Forelimb muscle (tissue), 1 donor: ENCODE measurements at regions not wholly inside any gene's neighbourhood (a gene's known extent, or its start where the extent isn't known, plus 50 kb on each side); places are given as distances from the start of the nearest gene placed in this dataset.

Experiments used
- DNase-seq: peaks from one replicate; pipeline ENCODE4 v3.0.0-alpha.2; 2013; ENCODE audit warnings: low read depth

DNA sequence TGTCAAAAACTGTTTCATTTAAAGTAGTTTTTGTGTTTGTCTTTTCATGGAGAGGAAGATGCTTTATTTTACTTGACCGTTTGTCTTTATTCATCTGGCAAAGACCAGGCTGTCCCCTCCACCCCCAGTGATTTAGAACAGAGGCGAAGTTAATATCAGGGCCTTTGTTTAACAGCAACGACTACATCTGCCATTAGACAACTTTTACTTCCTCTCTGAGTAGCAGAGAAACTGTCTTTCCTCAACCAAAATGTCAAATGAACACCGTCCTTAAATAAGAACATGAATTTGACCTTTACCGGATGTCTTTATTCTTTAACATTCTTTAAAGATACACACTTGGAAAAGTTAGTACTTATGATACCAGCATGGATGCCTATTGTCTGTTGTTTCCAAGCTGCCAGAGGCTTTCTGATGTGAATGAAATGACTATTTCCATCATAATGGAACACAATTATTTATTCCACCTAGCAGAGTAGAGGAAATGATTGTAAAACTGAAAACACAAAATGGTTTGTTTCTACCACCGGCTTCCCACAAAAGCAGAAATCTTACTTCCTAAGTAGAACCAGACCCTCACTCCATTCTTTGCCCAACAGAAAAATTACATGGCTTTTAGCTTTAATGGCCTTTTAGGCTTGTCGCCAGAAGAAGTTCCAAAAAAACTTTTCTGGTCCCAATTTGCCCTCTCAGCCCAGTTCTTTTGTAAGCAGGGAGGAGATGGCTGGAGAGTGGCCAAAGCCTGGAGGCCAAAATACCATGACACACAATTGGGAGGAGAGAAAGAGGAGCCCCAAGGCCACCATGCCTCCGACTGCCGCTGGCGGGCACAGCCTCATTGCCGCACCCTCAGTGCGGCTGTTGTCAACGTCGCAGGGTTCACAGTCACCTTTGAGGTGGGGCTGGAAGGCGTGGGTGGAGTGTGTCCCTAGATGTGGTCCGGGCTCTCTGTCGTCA, 168.5 kb downstream of the TEX36 start:
- no peak for DNase-seq

DNA sequence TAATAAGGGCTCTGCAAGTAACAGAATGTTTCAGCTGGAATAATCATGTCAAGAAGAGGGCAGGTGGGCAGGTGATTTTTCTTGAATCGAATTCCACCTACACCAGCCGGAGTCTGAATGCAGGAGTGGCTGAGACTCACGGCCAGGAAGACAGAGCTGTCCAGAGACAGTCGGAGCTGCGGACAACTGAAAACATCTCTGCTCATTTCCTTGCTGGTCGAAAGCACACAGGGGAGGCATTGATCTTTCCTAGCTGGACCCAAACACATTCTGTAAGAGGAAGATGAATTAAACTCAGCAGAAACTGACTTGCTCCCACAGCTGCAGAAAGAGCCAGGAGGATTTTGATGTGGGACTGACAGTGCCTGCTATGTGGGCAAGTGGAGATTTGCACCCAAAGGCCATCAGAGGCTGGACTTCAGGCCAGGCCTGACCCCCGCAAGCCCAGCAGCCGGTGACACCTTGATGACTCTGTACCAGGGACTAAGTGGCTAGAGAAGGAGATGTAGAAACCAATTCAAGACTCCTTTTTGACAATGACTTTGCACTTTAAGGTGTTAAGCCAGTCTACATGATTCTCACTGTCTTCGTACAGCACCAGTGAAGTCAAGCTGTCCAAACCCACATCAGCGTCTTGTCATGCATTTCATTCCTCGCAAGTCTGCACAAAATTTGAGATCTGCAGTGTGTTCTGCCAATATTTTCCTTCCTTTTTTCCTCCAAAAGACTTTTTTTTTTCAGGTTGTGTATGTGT, 169.4 kb downstream of the TEX36 start:
- no peak for DNase-seq

DNA sequence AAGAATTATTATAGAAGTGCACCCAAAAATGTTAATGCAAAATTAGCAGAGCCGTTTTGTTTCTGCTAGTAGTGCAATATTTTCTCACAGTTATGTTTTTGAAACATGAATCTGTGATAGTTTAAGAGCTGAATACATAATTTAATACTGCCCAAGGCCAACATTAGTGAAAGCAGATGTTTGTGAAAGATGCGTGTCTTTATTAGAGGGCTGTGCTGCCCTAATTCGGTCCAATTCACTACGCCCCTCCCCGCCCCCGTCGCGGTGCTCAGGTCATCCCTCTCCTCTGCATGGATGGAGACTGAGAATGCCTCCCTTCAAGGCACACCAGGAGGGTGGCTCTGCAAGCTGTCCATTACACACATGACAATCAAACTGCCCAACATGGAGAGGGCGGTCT, 172.0 kb downstream of the TEX36 start:
- DNase-seq, result no peak

DNA sequence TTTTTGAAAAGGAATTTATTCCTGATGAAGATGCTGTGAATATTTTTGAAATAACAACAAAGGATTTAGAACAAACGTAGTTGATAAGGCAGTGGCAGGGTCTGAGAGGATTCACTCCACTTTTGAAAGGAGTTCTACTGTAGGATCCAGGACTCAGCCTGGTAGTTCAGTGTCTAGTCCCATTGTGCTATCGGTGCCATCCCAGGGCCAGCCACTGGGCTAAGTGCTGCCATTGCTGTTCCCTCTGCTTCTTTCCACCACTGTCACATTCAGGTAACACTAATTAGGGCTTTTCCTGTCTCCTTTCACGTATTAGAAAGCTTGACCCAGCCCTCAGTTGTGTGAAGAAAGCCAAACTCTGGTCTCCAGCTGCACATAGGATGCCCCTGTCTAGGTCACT, 177.3 kb downstream of the TEX36 start:
- DNase-seq, result no peak

DNA sequence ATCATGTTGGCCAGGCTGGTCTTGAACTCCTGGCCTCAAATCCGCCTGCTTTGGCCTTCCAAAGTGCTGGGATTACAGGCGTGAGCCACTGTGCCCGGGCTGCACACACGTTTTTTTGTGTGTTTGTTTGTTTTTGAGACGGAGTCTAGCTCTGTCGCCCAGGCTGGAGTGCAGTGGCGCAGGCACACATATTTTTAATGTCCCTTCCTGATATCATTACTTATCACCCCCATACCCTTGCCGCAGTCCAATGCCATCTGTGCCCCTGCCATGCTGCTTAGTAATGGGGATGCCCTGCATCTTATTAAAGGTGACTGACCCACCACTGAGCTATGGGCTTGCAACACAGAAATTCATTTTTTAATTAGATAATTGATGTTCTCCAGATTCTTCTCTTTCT, 180.7 kb downstream of the TEX36 start:
- no peak for DNase-seq

DNA sequence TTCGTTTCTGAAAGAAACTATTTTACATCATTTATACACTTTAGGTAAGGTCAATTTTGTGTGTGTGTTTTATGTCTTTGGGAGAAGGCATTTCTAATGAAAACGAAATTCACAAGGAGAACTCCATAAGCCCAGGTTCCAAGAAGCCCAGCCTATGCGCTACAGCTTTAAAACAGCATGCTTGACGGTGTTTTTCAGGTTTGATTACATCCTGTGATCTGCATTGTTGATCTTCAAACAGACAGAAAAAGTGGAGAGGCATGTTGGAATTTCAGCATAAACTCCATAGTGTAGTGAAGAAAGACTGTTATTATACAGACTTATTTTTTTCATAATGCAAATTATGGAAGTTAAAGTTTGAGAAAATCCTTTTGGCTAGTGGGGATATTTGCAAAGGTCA, 187.6 kb downstream of the TEX36 start:
- DNase-seq, result no peak

DNA sequence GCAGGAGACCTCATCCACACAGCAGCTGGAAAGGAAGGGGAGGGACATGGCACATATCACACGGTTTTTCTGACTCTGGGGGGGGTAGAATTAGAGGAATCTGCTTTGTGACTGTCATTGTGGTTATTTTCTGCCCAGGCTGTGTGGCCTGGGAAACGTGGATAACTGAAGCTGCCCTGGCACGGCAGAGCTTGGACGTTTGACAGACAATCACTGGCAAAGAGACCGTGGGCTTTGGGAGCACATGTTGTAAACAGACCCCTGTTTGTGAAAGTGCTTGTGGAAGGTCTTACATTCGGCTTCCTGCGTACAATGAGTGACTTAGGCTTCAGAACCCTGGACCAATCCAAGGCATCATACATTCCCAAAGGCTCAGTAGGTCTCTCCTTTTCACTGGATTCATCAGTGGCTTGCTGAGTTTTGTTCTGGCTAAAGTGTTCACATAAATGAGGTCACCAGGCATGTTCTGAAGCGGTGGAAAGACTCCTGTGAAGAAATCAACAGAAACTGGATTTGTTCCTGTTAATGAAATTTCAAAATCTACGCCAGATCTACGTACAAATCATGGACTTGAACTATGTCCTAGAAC, 188.2 kb downstream of the TEX36 start:
- no peak for DNase-seq

DNA sequence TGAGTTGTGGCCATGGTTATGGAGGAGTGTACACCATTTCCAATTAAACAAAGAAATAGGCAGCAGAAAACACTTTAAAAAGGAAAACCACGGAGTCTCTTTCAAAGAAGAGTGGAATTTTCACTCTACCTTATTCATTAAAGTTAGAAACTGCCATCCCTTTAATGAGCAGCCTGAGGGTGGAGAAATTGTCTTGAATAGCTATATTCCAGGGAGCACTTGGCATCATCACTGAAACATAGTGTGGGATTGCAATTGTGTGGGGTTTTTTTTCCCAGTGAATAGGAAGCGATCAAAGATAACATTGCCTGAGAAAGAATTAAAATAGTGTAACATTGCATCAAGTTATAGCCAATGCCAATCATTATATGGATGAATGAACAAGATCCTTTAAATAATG, 191.6 kb downstream of the TEX36 start:
- DNase-seq, result no peak

DNA sequence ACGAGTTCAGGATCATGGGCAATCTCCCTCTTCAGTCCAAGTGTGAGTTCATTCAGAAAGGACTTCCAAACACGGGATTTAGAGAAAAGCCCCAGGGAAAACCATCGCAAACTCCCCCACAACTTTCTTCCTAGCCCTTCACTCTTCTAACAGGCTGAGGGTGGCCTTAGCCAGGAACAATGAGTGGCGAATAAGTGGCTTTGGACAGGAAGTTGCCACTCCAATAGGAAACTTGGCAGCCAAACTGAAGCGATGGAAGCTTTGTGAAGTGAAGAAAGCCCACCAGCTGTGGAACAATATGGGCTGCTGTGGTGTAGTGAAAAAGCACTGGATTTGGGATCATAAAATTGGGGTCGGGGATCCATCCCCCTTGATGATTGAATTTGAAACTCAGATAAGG, 193.2 kb downstream of the TEX36 start:
- no peak for DNase-seq

DNA sequence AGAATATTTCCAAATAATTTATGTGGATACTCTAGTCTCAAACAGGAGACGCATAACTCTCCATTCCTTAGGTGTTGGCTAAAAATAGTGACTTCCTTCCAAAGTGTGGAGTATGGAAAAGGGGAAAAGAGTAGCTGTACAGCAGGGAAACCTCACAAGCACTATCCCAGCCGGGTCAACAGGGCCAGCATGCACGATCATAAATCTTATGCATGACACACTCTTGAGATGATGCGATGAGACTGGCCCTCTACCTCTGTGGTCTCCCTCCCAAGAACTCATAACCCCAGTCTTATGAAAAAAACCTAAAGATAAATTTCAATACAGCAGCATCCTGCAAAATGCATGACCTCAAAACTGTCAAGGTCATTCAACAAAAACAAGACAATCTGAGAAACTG, 197.3 kb downstream of the TEX36 start:
- no peak for DNase-seq

DNA sequence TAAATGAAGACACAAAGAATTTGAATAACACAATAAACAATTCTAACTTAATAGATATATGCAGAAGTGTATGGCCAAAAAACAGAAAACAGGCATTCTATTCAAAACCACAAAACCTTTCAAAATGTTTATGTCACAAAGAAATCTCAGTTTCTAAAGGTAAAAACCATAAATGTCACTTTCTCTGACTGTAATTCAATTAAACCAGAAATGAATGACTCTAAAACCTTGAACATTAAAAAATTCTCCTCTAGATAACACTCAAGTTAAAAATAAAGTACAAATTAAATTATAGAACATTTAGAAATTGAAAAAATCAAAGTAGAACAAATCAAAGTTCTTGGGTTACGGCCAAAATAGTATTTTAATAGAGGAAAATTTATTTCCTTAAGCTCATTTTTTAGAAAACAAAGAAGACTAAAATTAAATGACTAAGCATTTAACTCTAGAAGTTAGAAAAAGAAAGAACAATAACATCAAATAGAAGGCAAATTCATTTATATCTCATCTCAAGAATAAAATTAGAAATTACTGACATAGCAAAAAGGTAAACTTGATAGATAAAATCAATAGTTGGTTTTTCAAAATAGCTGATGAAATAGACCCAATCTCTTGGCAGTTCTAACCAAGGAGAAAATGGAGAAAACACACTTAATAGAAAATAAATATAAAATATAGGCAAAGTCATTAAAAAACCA, 198.8 kb downstream of the TEX36 start:
- no peak for DNase-seq

DNA sequence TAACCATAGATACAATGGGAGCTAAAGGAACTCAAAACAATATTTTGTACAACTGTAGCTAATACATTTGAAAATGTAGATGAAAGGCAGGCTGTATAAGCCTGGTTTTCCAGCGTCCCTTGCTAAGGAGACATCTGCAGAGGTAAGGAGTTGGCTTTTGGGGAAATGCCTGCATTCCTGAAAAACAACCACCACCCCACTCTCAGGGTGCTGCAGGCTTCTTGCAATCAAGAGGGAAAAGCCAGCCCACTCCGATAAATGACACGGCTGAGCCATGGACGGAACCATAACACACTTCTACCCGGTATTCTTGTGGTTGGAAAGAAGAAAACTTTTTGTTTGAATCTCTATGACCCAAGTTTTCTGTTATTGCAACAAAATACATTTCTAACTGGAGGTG, 200.3 kb downstream of the TEX36 start:
- no peak for DNase-seq

DNA sequence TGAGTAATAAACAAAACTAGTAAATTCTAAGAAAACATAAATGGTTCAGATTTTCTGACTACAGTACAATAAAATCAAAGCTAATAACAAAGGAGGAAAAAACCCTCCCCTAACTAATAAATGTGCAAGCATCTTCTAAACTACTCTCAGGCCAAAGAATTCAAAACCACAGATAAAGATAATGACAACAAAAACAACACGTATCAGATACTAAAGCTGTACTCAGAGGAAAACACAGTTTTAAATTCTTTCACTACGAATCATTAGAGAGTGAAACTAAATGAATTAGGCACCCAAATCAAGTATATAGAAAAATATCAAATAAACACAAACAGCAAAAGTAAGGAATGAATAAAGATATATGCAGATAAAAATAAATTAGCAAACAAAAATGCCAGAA, 200.9 kb downstream of the TEX36 start:
- DNase-seq, result no peak

DNA sequence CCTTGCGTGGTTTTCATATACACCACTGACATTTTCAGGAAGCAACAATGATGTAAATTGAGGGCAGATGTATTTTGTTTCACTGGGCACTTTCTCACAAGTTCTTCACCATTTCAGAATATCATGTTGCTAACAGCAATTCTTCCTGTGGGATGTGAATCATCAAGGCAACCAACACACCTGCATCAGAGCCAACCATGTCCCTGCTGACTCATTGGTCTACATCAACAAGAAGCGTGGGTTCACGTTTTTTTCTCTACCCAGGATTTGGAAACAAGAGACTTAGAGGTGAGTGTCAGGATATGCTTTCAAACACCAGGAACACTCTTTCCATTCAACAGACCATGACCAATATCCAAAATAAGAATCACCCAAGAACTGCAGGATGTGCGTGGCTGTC, 203.9 kb downstream of the TEX36 start:
- no peak for DNase-seq

DNA sequence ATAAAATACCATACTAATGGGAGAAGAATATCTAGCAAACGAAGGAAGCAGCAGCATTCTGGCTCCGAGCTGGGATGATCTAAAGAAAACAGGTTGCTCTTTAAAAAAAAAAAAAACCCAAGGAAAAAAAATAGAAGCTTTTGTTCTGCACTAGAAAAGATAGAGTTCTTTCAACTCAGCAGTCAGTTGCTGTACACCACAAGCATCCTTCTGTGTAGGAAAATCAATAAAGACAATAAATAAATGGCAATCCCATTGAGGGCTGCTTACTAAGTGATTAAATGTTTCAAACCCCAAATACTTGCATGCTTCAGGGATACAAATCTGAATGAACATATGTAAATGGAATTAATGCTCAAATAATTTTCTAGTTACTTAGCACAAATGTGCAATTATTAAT, 207.1 kb downstream of the TEX36 start:
- no peak for DNase-seq

DNA sequence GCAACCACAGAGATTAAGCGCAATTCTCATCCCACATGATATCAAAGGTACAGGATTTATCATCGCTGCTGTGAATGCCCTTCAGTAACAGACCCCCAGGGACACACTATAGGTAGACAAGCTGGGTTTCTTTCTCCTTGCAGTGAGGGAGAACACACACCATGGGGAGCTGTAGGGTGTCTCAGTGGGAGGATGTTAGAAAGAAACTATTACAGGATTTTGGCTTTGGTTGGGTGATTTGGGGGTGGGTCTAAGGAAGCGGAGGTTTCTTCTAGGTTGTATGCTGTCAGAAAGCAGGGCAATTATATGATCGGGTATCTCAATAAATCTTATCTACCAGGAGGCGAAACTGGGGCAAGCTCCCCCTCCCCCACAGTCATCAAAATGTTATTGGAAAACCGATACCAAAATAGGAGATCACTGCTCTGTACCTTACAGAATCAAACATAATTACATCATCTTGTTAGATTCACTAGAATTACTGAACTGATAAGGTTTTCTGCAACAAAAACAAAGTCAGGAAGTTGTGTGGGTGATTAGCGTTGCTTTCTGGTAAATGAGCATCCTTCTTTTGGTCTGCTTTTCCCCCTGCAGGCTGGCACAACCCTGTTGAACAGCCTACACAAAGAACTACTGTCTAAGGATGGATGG, 209.7 kb downstream of the TEX36 start:
- no peak for DNase-seq

DNA sequence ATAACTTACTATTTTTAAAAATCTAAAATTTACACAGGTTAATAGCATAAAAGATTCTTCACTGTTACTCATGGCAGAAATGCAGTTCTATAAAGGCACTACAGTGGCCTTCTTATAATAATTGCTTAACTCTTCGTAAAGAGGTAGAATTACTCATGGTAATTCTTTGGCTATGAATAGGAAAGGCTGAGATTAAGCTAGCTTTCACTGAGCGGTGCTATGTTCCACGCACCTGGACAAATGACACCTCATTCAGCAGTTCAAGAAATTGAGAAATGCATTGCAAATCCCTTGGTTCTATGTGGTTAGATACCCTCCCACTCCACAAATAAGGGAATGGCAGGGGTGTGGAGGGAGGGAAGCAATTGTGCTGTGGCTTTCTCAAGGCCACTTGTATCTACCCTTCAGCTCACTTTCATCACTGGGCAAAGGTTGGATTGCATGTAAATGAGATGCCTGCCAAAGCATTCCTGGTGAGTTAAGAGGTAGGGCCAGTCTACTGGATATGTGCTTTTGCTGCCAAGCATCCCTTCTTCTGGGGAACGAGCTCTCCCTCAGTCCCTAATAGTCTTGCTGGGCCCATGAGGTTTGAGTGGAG, 210.9 kb downstream of the TEX36 start:
- DNase-seq, result no peak

DNA sequence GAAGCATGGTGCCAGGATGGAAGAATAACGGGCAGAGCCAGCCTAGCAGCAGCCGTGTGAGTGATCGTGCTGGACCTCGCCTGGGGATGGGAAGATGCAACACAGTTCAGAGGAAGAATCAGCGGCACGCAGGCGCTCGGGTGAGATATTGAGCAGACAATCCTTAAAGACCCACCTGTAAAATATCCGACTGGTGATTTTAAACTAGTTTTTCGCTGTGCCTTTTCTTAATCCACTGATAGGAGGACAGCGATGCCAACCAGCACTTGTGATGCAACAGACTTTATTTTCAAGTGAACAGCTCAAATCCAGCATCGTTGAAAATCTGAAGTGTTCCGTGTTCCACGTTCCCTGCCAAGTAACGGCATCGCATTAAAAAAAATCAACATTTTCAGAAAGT, 214.7 kb downstream of the TEX36 start:
- no peak for DNase-seq

DNA sequence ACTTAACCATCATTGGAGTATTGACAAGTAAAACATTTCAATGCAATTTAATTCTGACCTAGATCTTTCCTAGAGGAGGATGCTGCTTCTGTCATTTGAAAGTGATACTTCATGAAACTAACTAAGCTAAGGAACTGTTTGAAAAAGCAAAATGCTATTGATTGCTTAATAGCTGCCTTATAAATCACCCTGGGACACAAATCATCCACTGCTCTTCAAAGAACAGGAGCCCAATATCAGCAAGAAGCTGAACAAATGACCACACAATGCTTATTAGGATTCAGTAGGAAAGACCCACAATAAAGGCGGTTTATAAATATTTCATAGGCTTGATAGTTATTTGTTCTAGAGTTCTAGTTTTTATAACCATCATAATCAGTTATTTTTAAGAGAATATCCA, 216.3 kb downstream of the TEX36 start:
- DNase-seq, result no peak

DNA sequence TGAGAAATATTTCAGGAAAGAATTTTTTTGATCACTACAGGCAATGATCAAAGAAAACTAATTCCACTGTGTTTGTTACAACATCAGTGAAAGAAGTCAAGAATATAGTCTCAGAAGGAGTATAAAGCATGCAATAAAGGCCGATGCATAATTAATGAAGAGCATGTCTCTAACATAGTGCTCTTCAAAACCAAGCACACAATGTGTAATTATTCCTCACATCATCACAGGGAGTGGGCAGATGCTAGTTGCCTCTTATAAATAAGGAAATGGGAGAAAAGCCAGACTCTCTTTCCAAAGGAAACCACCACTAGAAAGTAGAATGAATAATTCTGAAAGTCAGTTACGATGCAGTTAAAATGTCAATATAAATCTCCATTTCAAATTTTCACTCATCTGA, 220.1 kb downstream of the TEX36 start:
- no peak for DNase-seq

DNA sequence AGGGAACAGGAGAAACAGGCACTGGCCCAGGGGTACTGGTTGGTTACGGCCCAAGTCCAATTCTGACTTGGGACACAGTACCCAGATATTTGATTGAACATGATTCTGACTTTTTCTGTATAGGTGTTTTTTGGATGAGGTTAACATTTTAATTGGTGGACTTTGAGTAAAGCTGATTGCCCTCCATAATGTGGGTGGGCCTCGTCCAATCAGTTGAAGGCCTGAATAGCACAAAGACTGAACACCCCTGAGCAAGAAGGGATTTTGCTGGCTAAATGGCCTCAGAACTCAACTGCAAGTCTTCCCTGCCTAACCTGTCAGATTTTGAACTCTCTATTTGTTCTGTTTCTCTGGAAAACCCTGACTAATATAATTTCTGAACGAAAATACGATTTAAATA, 222.6 kb downstream of the TEX36 start:
- DNase-seq, result no peak
